ENCODE measurements at regions not wholly inside any gene's neighbourhood (a gene's known extent, or its start where the extent isn't known, plus 50 kb on each side); places are given as distances from the start of the nearest gene placed in this dataset.

DNA sequence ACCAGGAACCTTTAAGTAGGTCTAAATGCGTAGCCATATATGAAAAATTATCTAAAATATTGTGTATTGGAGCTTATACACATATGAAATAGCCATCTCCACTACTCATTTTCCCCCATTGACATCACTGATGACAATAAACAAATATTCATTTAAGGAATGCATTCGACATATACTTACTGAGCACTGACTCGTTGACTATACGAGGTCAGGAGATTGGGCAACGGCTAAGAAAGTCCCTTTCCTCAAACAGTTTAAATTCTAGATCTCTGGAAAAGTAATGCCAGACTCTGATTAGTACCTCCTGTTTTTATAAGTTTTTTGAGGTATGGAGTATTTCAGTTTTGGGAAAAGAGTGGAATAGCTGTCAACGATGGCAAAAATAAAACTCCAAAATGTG lies 139.4 kb upstream of the DIO2 start:
- TF ChIP-seq CTCF (IDR thresholded peaks at IDR 0.05) (no peak), EZH2 (IDR thresholded peaks at IDR 0.05; ENCODE audit: borderline replicate concordance, insufficient read depth, low read depth, low read length, poor library complexity, severe bottlenecking) (no peak)
